Naive B cell (primary cell): ENCODE measurements at regions not wholly inside any gene's neighbourhood (a gene's known extent, or its start where the extent isn't known, plus 50 kb on each side); places are given as distances from the start of the nearest gene placed in this dataset.
"Not testable (repeated sequence)": the region's sequence is repeated elsewhere in the genome, so short reads cannot be mapped to it uniquely, and the experiment has no call there.

Experiments used
- ATAC-seq, 2 donors: fragments of 150-1000 bp; cut with Tn5 transposase; 2 replicates each; pipeline ENCODE4 v1.10.0; 2021; ENCODE audit warnings: low read depth in 2 of 2, mild to moderate bottlenecking in 2 of 2, moderate library complexity in 2 of 2
- DNase-seq: peaks from one replicate; pipeline ENCODE4 v3.0.0; 2022
- H3K27ac Mint-ChIP-seq, 6 donors: one replicate each; pipeline ENCODE4 v1.8.0; 2020 to 2022; ENCODE audit warnings: mild to moderate bottlenecking in 6 of 6, mixed read lengths in 6 of 6, moderate library complexity in 5 of 6, inconsistent platforms in 2 of 6
- H3K27me3 Mint-ChIP-seq, 3 donors: one replicate each; pipeline ENCODE4 v1.8.0; 2021 to 2022; ENCODE audit warnings: mixed read lengths in 3 of 3, mild to moderate bottlenecking in 1 of 3
- H3K36me3 Mint-ChIP-seq, 2 donors: one replicate each; pipeline ENCODE4 v1.8.0; 2020 to 2022; ENCODE audit warnings: mixed read lengths in 2 of 2, inconsistent platforms in 1 of 2, mild to moderate bottlenecking in 1 of 2
- H3K4me1 Mint-ChIP-seq, 3 donors: one replicate each; pipeline ENCODE4 v1.8.0; 2020 to 2022; ENCODE audit warnings: mixed read lengths in 3 of 3, inconsistent platforms in 1 of 3, mild to moderate bottlenecking in 1 of 3, moderate library complexity in 1 of 3
- H3K4me3 Mint-ChIP-seq, 8 donors: one replicate each; pipeline ENCODE4 v1.8.0; 2020 to 2022; ENCODE audit warnings: mild to moderate bottlenecking in 8 of 8, mixed read lengths in 8 of 8, moderate library complexity in 8 of 8, inconsistent platforms in 2 of 8
- H3K9me3 Mint-ChIP-seq, 7 donors: one replicate each; pipeline ENCODE4 v1.8.0; 2020 to 2022; ENCODE audit warnings: mixed read lengths in 7 of 7, mild to moderate bottlenecking in 5 of 7, inconsistent platforms in 2 of 7, moderate library complexity in 1 of 7

DNA sequence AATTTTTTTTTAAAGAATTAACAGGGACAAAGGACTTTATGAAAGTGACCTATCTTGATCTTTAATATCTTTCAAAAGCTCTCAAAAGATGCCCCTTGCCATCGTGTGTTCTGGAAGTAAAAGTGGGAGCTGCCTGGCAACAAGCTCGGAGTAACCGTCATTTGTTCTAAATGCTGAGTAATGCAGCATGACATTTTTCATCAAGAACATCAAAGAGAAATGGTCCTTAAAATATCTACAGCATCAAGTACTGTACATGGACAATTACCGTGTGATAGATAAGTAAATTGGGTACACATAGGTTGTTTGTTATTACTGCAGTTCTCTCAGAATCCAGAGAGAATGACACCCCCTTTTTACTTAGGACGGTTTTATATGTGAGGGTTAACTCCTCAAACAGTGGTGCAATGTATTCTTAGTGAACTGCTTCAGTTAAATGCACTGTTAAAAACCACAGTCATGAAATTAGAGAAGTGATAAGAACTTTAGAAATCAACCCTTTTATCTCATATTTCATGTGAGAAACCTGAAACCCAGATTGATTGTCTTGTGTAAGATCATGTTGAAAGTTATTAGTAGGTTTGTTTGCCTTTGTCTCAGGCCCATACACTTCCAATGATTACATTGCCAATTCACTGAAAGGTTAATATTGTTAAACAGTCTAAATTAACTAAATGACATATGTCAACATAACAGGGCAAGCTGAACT, 90.6 kb upstream of the HNMT start:
- no peak overlapping the region for H3K4me3 Mint-ChIP-seq
- H3K9me3 Mint-ChIP-seq: no peaks in the 10 kb centered on the region
- no peak for DNase-seq
- H3K27ac Mint-ChIP-seq: no peak overlapping the region
- H3K27me3 Mint-ChIP-seq: peaks cover 4 to 7% (median 7%) of the 10 kb centered on the region in 3 donors
- H3K4me1 Mint-ChIP-seq: no peaks in the 10 kb centered on the region
- ATAC-seq: no peak
- H3K36me3 Mint-ChIP-seq: no peaks in the 10 kb centered on the region

DNA sequence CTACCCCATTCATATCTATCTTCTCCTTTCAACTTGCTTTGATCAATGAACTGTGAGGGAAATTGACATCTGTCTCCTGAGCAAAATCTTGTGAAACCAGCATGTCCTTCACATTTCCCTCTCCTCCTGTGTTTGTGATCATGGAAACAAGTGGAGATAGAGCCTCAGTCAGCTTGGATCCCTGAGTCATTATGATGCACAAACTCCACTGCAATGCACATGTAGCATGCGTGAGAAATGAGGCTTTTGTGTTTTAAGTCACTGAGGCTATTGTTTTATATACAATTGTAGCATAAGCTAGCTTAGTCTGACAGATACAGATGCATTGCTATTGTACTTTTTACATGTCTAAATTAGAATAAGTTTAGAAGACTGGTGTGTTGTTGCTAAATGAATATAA, 85.2 kb upstream of the HNMT start:
- Mint-ChIP-seq H3K9me3 (peaks cover 0 to 15% (median 3%) of the 10 kb centered on the region in 7 donors), H3K27ac (no peak overlapping the region), H3K4me3 (no peak overlapping the region), H3K36me3 (no peaks in the 10 kb centered on the region), H3K27me3 (peaks cover 0 to 15% (median 5%) of the 10 kb centered on the region in 3 donors), H3K4me1 (no peaks in the 10 kb centered on the region)
- DNase-seq (no peak), ATAC-seq (no peak)

DNA sequence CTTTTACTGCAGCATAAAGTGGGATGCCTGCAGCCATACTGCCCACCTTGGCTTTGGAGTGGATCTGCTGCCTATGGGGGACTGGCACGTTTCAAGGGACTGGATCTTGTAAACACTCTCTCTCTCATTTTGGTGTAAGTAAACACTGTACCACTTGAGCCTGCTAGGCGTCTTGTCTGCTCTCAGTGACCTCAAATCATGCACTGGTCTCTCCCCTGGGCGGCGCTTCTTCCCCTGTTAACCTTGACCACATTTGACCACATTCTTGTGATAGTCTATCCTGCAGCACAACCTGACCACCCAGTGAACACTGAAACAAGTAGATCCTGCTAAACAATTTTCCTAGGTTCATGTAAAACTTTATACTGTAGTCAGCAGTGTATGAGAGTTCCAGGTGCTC, 82.6 kb upstream of the HNMT start:
- ATAC-seq (no peak), DNase-seq (no peak)
- Mint-ChIP-seq H3K9me3 (peaks cover 0 to 15% (median 3%) of the 10 kb centered on the region in 7 donors), H3K4me3 (no peak overlapping the region), H3K27ac (no peak overlapping the region), H3K27me3 (peaks cover 4 to 18% (median 7%) of the 10 kb centered on the region in 3 donors), H3K4me1 (no peaks in the 10 kb centered on the region), H3K36me3 (no peaks in the 10 kb centered on the region)

DNA sequence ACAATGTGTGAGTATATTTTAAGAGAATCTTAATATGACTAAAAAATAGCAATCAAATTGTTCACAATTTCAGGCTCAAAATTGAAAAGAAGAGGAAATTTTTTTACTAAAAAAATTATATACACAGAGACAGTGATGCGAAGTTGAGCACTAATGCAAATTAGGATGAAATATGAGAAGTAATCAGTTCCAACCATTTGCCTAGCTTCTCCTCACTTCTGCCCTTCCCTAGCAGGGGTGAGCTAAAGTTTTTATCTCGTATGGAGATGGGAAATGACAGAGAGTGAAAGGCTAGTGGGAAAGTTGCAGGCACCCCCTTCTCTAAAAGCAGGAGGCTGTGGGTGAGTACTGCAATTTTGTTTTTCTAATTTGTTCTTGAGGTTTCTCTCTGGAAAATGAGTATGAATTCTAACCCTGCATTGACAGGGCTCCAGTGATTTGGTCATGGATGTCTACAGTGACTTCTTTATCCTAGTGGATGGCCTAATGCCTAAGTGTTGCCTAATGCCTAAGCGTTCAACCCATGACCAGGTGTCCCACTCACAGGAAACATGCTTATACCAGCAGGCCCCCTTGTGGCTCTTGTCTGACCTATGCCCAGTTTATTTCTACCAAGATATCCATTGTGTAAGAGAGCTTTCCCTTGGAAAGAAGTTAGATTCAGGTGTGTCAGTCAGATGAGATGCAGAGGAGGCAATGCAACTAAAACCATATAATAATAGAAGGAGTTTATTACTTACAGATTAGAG, 78.0 kb upstream of the HNMT start:
- Mint-ChIP-seq H3K27ac (no peak overlapping the region), H3K27me3 (peaks cover 7 to 13% (median 7%) of the 10 kb centered on the region in 3 donors), H3K36me3 (no peaks in the 10 kb centered on the region), H3K4me1 (no peaks in the 10 kb centered on the region), H3K9me3 (peaks cover 0 to 11% (median 3%) of the 10 kb centered on the region in 7 donors), H3K4me3 (no peak overlapping the region)
- ATAC-seq (no peak), DNase-seq (no peak)

DNA sequence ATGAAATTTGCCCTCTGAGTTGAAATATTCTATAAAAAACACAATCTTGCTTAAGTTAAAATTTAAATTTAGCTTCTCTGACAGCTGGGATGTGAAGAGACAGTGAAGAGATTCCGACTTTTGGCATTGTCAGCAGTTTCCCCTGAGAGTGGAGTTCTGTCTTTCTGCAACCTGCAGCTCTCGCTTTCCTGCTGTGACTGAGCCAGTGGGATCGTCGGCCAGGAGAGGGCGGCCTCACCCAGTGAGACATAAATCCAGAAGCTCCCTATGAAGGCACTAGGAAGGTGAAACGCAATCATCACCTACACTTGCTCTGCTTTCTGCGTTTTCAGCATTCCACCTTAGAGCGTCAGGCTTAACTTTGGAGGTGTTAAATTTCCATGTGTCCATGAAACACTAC, 75.4 kb upstream of the HNMT start:
- peaks cover 7 to 10% (median 7%) of the 10 kb centered on the region in 3 donors for H3K27me3 Mint-ChIP-seq
- no peaks in the 10 kb centered on the region for H3K9me3 Mint-ChIP-seq
- H3K36me3 Mint-ChIP-seq: no peaks in the 10 kb centered on the region
- no peak for ATAC-seq
- no peak overlapping the region for H3K4me3 Mint-ChIP-seq
- no peak for DNase-seq
- no peak overlapping the region for H3K27ac Mint-ChIP-seq
- no peaks in the 10 kb centered on the region for H3K4me1 Mint-ChIP-seq

DNA sequence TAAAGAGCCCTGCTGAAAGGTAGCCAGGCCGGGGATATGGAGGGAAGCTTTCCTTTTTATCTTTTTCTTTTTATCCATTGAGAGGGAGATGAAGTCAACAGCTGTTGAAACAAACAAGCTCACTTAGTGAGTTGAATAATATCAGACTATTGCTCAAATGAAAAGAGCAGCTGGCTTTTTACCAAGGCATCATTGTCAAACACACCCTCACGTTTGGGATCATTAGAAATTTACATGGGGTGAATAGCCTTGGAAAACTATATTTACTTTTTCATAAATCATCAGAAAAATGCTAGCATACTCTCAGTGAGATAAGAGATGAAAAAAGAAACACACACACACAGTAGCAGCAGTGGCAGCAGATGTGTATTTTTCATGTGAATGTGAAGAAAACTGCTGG, 71.5 kb upstream of the HNMT start:
- H3K4me1 Mint-ChIP-seq: no peaks in the 10 kb centered on the region

DNA sequence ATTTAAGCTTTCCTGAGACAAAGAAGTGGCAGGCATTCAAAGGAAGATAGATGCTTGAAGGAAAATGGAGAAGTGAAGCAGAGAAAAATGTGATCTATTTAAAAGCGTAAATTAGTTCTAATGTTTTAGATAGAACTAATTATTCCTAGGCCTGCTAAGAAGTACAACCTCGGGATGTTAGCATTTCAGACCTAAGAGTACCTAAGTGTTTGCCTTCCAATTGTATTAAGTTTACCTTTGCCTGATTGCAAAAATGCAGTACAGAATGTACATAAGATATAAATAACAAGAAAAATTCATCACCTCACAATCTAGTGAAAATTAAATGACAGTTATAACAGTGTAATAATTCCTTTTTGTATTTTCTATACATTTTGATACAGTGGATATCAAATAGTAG, 71.1 kb upstream of the HNMT start:
- Mint-ChIP-seq H3K36me3 (no peaks in the 10 kb centered on the region), H3K27me3 (peaks cover 0 to 3% (median 0%) of the 10 kb centered on the region in 3 donors), H3K9me3 (no peaks in the 10 kb centered on the region), H3K27ac (no peak overlapping the region), H3K4me3 (no peak overlapping the region), H3K4me1 (no peaks in the 10 kb centered on the region)
- DNase-seq (no peak), ATAC-seq (no peak)

More for the DNA sequence above, 71.5 kb upstream of the HNMT start:
- DNase-seq: no peak
- no peak overlapping the region for H3K27ac Mint-ChIP-seq
- no peak for ATAC-seq
- H3K9me3 Mint-ChIP-seq: no peaks in the 10 kb centered on the region
- H3K4me3 Mint-ChIP-seq: no peak overlapping the region
- no peaks in the 10 kb centered on the region for H3K36me3 Mint-ChIP-seq
- H3K27me3 Mint-ChIP-seq: peaks cover 0 to 3% (median 0%) of the 10 kb centered on the region in 3 donors

DNA sequence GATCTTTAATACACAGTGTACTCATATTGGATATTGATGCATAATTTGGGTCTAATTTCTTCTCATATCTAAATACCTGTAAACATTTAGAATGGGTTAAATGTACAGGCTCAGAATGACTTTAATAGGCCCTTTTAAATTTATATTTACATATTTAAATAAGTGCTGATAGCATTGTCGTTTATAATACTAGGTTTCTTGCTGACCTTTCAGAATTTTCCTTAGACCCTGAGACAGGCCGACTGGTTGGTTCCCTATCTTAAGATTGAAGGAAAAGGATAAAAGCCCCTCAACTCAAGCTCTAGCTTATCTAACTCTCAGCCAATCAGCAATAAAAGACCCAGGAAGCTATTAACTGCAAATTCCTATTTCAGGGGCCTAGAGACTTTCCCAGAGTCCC, 67.8 kb upstream of the HNMT start:
- Mint-ChIP-seq H3K4me1 (no peaks in the 10 kb centered on the region), H3K4me3 (no peak overlapping the region), H3K27me3 (peaks cover 0 to 3% (median 0%) of the 10 kb centered on the region in 3 donors), H3K9me3 (no peaks in the 10 kb centered on the region), H3K36me3 (no peaks in the 10 kb centered on the region), H3K27ac (no peak overlapping the region)
- no peak for DNase-seq
- no peak for ATAC-seq

DNA sequence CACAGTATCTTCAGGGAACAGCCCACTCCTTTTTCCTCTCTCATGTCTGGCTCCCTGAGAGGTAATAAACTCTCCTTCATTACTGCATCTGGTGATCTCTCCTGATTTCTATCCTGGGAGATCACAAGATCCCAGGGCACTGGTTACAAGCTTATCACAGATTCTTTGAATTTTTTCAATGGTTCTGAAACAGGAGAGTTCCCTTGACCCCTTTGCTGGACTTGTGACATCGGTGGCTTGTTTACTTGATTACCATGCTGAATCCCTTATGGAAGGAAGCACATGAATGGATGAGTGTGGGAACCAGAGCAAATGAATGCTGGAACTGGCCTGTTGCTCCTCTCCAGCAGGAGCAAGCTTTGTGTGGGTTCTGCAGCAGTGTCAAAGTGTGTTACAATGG, 67.2 kb upstream of the HNMT start:
- peaks cover 0 to 3% (median 0%) of the 10 kb centered on the region in 3 donors for H3K27me3 Mint-ChIP-seq
- DNase-seq (no peak), ATAC-seq (no peak)
- H3K27ac Mint-ChIP-seq: no peak overlapping the region
- no peak overlapping the region for H3K4me3 Mint-ChIP-seq
- no peaks in the 10 kb centered on the region for H3K9me3 Mint-ChIP-seq
- H3K36me3 Mint-ChIP-seq: no peaks in the 10 kb centered on the region
- H3K4me1 Mint-ChIP-seq: no peaks in the 10 kb centered on the region

DNA sequence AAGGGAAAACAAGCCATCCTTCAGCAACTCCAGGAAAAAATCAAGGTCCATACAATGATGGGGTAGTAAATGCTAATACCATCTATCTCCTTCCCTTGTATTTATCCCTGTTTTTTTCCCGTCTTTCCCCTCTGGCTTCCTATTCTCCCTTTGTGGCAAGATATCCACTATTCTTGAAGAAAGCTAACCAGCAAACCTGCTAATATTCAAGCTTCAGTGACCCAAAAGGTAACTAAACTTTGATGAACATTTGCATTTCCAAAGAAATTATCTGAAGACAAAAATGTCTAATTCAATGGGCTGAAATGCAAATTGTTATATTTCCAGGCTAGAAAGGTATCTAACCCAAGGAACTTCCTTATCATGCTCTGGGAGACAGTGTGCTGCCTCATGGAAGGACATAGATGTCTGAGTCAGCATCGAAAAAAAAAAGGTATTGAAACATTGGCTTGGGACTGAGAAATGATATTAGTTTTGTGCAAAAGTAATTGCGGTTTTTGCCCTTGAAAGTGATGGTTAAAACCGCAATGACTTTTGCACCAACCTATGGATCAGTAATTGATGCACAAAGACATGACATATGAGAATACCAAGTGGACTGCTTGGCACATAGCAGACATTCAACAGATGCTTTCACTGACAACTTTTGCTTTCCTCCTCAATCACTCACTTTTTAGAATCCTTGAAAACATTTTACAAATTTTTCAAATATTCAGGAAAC, 63.7 kb upstream of the HNMT start:
- H3K27me3 Mint-ChIP-seq: no peaks in the 10 kb centered on the region
- no peaks in the 10 kb centered on the region for H3K4me1 Mint-ChIP-seq
- H3K9me3 Mint-ChIP-seq: no peaks in the 10 kb centered on the region
- no peak overlapping the region for H3K27ac Mint-ChIP-seq
- no peaks in the 10 kb centered on the region for H3K36me3 Mint-ChIP-seq
- no peak for ATAC-seq
- DNase-seq: no peak
- H3K4me3 Mint-ChIP-seq: no peak overlapping the region

DNA sequence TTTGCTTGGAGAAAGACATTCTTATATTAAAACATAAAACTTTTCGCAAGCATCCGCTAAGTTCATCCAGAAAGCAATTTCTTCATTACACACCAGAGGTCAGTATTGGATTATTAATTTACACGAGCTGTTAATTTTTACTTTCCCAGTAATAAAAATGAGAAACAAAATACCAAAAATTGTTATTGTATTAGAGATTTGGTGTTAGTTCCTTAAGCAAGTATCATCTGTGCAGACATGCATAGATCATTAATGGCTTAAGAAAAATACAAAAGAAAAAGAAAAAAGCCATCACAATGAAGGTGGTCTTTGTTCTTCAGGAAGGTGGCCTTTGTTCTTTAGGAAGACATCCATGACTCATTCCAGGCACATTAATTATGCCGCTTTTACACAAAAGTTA, 53.6 kb upstream of the HNMT start:
- Mint-ChIP-seq H3K27me3 (peaks cover 0 to 12% (median 10%) of the 10 kb centered on the region in 3 donors), H3K4me3 (no peak overlapping the region), H3K4me1 (no peaks in the 10 kb centered on the region), H3K27ac (no peak overlapping the region), H3K9me3 (no peaks in the 10 kb centered on the region), H3K36me3 (no peaks in the 10 kb centered on the region)
- ATAC-seq (no peak), DNase-seq (peak; percentile 2)

DNA sequence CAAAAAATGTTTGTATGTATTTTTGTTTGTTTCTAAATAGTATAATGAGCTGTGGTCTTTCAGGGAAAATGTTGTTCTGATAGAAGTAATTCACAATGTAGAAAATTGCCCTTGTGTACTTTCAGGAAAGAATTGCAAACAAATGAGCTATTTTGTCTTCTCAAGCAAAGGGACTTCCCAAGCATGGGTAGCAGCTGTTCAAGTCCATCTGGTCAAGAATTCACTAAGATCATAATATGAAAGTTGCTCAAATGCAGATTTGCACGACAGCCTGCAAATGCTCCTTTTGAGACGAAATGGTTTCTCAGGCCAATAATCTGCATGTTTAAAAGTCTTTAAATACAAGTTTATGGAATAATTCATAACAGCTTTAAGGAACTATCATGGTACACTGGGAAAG, 51.9 kb upstream of the HNMT start:
- Mint-ChIP-seq H3K27me3 (peaks cover 0 to 6% (median 3%) of the 10 kb centered on the region in 3 donors), H3K36me3 (no peaks in the 10 kb centered on the region), H3K4me3 (no peak overlapping the region), H3K4me1 (no peaks in the 10 kb centered on the region), H3K27ac (no peak overlapping the region), H3K9me3 (no peaks in the 10 kb centered on the region)
- ATAC-seq (no peak), DNase-seq (no peak)

DNA sequence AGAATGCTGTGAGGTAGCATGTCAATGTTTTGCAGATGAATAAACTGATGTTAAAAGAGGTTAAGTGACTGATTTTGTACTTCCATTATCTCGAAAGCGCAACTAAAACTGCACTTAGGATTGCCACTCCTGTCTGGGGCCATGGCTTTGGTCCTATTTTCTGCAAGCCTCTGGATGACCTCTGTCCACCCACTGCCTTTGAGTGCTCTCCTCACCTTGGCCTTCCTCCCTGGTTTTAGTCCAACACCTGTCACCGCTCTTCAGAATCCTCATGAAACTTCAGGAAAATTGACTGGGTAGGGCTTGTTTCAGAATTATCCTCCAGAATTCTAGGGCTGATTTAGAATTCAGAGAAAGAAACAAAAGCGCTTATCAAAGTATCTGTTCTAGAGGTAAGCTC, 51.1 kb upstream of the HNMT start:
- Mint-ChIP-seq H3K36me3 (no peaks in the 10 kb centered on the region), H3K27ac (no peak overlapping the region), H3K4me1 (no peaks in the 10 kb centered on the region), H3K4me3 (no peak overlapping the region), H3K27me3 (peaks cover 0 to 5% (median 0%) of the 10 kb centered on the region in 3 donors), H3K9me3 (no peaks in the 10 kb centered on the region)
- no peak for ATAC-seq
- no peak for DNase-seq

DNA sequence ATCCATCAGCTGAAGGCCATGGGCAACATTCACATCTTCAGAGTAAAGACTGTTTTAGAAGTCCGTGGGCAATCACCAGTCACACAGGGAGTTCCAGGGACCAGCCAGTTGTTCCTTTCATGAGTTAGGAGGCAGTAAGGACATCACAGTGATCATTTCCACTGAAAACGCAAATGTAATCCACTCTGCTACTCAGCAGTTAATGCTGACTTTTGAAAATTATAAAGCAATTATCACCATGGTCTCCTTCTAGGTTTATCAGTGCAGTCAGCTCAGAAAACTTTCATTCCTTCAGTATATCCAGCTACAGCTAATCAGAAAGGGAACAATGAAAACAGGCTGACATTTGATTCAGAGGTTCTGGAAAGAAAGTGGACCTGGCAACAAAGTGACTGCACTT, 50.6 kb upstream of the HNMT start:
- H3K9me3 Mint-ChIP-seq, H3K4me1 Mint-ChIP-seq, H3K36me3 Mint-ChIP-seq, DNase-seq, H3K27me3 Mint-ChIP-seq, ATAC-seq, H3K4me3 Mint-ChIP-seq, H3K27ac Mint-ChIP-seq: not testable (repeated sequence)
